H1 (cell line): ENCODE measurements at regions not wholly inside any gene's neighbourhood (a gene's known extent, or its start where the extent isn't known, plus 50 kb on each side); places are given as distances from the start of the nearest gene placed in this dataset.

Experiments
- CTCF ChIA-PET: fragments of 300-600 bp; sonication (Branson Sonifier 250); formaldehyde crosslinking; loops from one replicate; lab custom pipeline; 2021; ENCODE audit not compliant: partially characterized antibody; lab: Charles Lee
- POLR2A ChIA-PET: fragments of 300-600 bp; sonication (Branson Sonifier 250); formaldehyde crosslinking; loops from one replicate; lab custom pipeline; 2021; ENCODE audit warnings: inconsistent platforms; ENCODE audit not compliant: partially characterized antibody; lab: Charles Lee
- DNase-seq, 2 experiments: peaks; one replicate each; pipeline versions ENCODE4 v3.0.0 to v3.0.0-alpha.2; 2010 to 2022; ENCODE audit warnings: low spot score in 2 of 2, low read depth in 1 of 2, mixed read lengths in 1 of 2
- FAIRE-seq: peaks from 2 replicates; lab custom pipeline; 2011; peaks lifted over from hg19 to GRCh38; lab: Jason Lieb, UNC
- H2AFZ ChIP-seq: 2 replicates; pipeline ENCODE4 v1.8.1; 2012; ENCODE audit warnings: low read length, inconsistent platforms
- H2AK5ac ChIP-seq: 2 replicates; pipeline ENCODE4 v1.6.1; 2013; ENCODE audit warnings: low read depth, low read length
- H2BK120ac ChIP-seq: replicated peaks from 2 replicates; pipeline ENCODE3; 2013; ENCODE audit warnings: low read depth, low read length, inconsistent platforms
- H2BK12ac ChIP-seq: 2 replicates; pipeline ENCODE4 v1.6.1; 2013; ENCODE audit warnings: low read depth, low read length
- H2BK15ac ChIP-seq: 2 replicates; pipeline ENCODE4 v1.6.1; 2013; ENCODE audit warnings: low read length
- H2BK20ac ChIP-seq: 2 replicates; pipeline ENCODE4 v1.6.1; 2013; ENCODE audit warnings: low read length
- H2BK5ac ChIP-seq: 2 replicates; pipeline ENCODE4 v1.6.1; 2013; ENCODE audit warnings: low read depth, low read length
- H3K14ac ChIP-seq: 2 replicates; pipeline ENCODE4 v1.6.1; 2013; ENCODE audit warnings: inconsistent platforms; ENCODE audit not compliant: insufficient read length
- H3K18ac ChIP-seq: 2 replicates; pipeline ENCODE4 v1.6.1; 2013; ENCODE audit warnings: low read length; ENCODE audit errors: extremely low read depth
- H3K23ac ChIP-seq: 2 replicates; pipeline ENCODE4 v1.6.1; 2013; ENCODE audit warnings: inconsistent platforms; ENCODE audit not compliant: insufficient read length
- H3K23me2 ChIP-seq: 2 replicates; pipeline ENCODE4 v1.6.1; 2013; ENCODE audit warnings: low read depth, low read length
- H3K27ac ChIP-seq: 2 replicates; pipeline ENCODE4 v1.6.1; 2011; ENCODE audit warnings: low read depth, low read length, inconsistent platforms
- H3K27me3 ChIP-seq, 4 experiments: replicated peaks in 1 of 4; 1 replicate in 1 of 4; 2 replicates in 3 of 4; pipeline versions ENCODE4 v1.6.1 to v1.8.1; 2011 to 2013; ENCODE audit warnings: low read length in 3 of 4, mild to moderate bottlenecking in 3 of 4, inconsistent platforms in 2 of 4, mixed read lengths in 2 of 4, moderate library complexity in 1 of 4; ENCODE audit not compliant: control insufficient read depth in 3 of 4, insufficient read depth in 3 of 4; ENCODE audit errors: extremely low read depth in 1 of 4
- H3K36me3 ChIP-seq, 4 experiments: 2 replicates each; pipeline versions ENCODE4 v1.6.1 to v1.8.1; 2011 to 2013; ENCODE audit warnings: mild to moderate bottlenecking in 4 of 4, low read length in 3 of 4, moderate library complexity in 2 of 4, control low read depth in 1 of 4, inconsistent platforms in 1 of 4; ENCODE audit not compliant: insufficient read depth in 4 of 4, control insufficient read depth in 2 of 4
- H3K4ac ChIP-seq: replicated peaks from 2 replicates; pipeline ENCODE3; 2013; ENCODE audit warnings: low read length, low read depth, mixed read lengths, inconsistent platforms; ENCODE audit not compliant: insufficient read length
- H3K4me1 ChIP-seq, 4 experiments: replicated peaks in 1 of 4; 1 replicate in 1 of 4; 2 replicates in 3 of 4; pipeline versions ENCODE4 v1.6.1 to v1.8.1; 2011 to 2013; ENCODE audit warnings: low read length in 3 of 4, inconsistent platforms in 2 of 4, mixed read lengths in 1 of 4; ENCODE audit not compliant: insufficient read depth in 4 of 4, control insufficient read depth in 3 of 4
- H3K4me2 ChIP-seq, 2 experiments: 2 replicates each; pipeline versions ENCODE4 v1.6.1 to v1.8.1; 2011 to 2013; ENCODE audit warnings: low read depth in 2 of 2, low read length in 2 of 2, control low read depth in 1 of 2, inconsistent platforms in 1 of 2, mild to moderate bottlenecking in 1 of 2; ENCODE audit not compliant: insufficient read depth in 1 of 2
- H3K4me3 ChIP-seq, 4 experiments: fragments of 200-600, 300-600 bp in 1 of 4; sonication (generic), shearing (Covaris generic), sonication (Bioruptor Twin) in 1 of 4; 2 replicates each; pipeline versions ENCODE4 v1.5.1 to v1.8.1; 2011 to 2016; ENCODE audit warnings: low read length in 4 of 4, low read depth in 3 of 4, control low read depth in 2 of 4, inconsistent platforms in 2 of 4, mild to moderate bottlenecking in 2 of 4, mixed read lengths in 1 of 4, moderate library complexity in 1 of 4; ENCODE audit not compliant: insufficient read depth in 2 of 4; ENCODE audit errors: extremely low read depth in 1 of 4
- H3K56ac ChIP-seq: replicated peaks from 2 replicates; pipeline ENCODE3; 2013; ENCODE audit warnings: low read depth, mild to moderate bottlenecking, mixed read lengths, low read length, inconsistent platforms; ENCODE audit not compliant: insufficient read length
- H3K79me1 ChIP-seq: 2 replicates; pipeline ENCODE4 v1.6.1; 2013; ENCODE audit warnings: low read depth, low read length, control low read depth
- H3K79me2 ChIP-seq, 2 experiments: 2 replicates each; pipeline versions ENCODE4 v1.6.1 to v1.8.1; 2012 to 2013; ENCODE audit warnings: low read length in 2 of 2, mild to moderate bottlenecking in 2 of 2, inconsistent platforms in 1 of 2; ENCODE audit not compliant: insufficient read depth in 2 of 2, control insufficient read depth in 1 of 2
- H3K9ac ChIP-seq, 4 experiments: replicated peaks in 1 of 4; 1 replicate in 1 of 4; 2 replicates in 3 of 4; pipeline versions ENCODE4 v1.6.1 to v1.8.1; 2011 to 2013; ENCODE audit warnings: low read depth in 3 of 4, low read length in 3 of 4, control low read depth in 2 of 4, mild to moderate bottlenecking in 2 of 4, moderate library complexity in 2 of 4, inconsistent platforms in 1 of 4; ENCODE audit errors: extremely low read depth in 1 of 4
- H3K9me3 ChIP-seq, 2 experiments: 2 replicates each; pipeline versions ENCODE4 v1.6.1 to v1.8.1; 2012 to 2013; ENCODE audit warnings: mild to moderate bottlenecking in 2 of 2, moderate library complexity in 2 of 2, control low read depth in 1 of 2, inconsistent platforms in 1 of 2, low read depth in 1 of 2, low read length in 1 of 2, mixed read lengths in 1 of 2; ENCODE audit not compliant: insufficient read depth in 2 of 2
- H4K20me1 ChIP-seq, 2 experiments: replicated peaks in 1 of 2; 2 replicates each; pipeline versions ENCODE3 to v1.8.1; 2011 to 2013; ENCODE audit warnings: inconsistent platforms in 2 of 2, low read length in 2 of 2, mild to moderate bottlenecking in 1 of 2; ENCODE audit not compliant: insufficient read depth in 2 of 2, control insufficient read depth in 1 of 2
- H4K5ac ChIP-seq: 2 replicates; pipeline ENCODE4 v1.6.1; 2013; ENCODE audit warnings: low read length, low read depth, mixed read lengths, inconsistent platforms; ENCODE audit not compliant: insufficient read length
- H4K8ac ChIP-seq: 2 replicates; pipeline ENCODE4 v1.8.0; 2013; ENCODE audit warnings: mild to moderate bottlenecking, moderate library complexity, low read length, inconsistent platforms; ENCODE audit not compliant: insufficient read depth; ENCODE audit errors: extremely low read depth
- H4K91ac ChIP-seq: replicated peaks from 2 replicates; pipeline ENCODE3; 2013; ENCODE audit warnings: low read length, mixed read lengths, inconsistent platforms; ENCODE audit not compliant: insufficient read length
- MAFK ChIP-seq: IDR thresholded peaks from 2 replicates; pipeline ENCODE4 v1.6.1; 2012; ENCODE audit warnings: low read depth, mild to moderate bottlenecking, improper control_type of control experiment, low read length
- PHF8 ChIP-seq: fragments of 200-600 bp; sonication (generic); conservative IDR thresholded peaks from 2 replicates; pipeline ENCODE4 v1.7.1; 2012; ENCODE audit warnings: low read depth, mild to moderate bottlenecking, inconsistent platforms, low read length, moderate library complexity
- WGBS, 2 experiments: shearing (Covaris generic) in 1 of 2; methylation state at CpG; one replicate each; pipeline versions ENCODE4 v1.1.6 to v1.1.7; 2013 to 2015; ENCODE audit warnings: low lambda C conversion rate in 2 of 2, mixed read lengths in 2 of 2, inconsistent platforms in 1 of 2, low coverage in 1 of 2, missing lambda C conversion rate in 1 of 2; ENCODE audit not compliant: insufficient replicate concordance in 2 of 2, insufficient coverage in 1 of 2, insufficient read length in 1 of 2; ENCODE audit errors: extremely low coverage in 1 of 2, missing lambda C conversion rate in 1 of 2; 5-methylcytosine and 5-hydroxymethylcytosine counted together
- TF ChIP-seq, protein P1 (sequence below), 3 experiments: IDR thresholded peaks; 1 replicate in 2 of 3; 2 replicates in 1 of 3; pipeline versions ENCODE4 v1.5.1 to v1.6.1; 2011; ENCODE audit warnings: low read length in 3 of 3, mild to moderate bottlenecking in 3 of 3, inconsistent platforms in 2 of 3, low read depth in 1 of 3, moderate library complexity in 1 of 3; ENCODE audit not compliant: insufficient read depth in 1 of 3; ENCODE audit errors: control extremely low read depth in 1 of 3

DNA sequence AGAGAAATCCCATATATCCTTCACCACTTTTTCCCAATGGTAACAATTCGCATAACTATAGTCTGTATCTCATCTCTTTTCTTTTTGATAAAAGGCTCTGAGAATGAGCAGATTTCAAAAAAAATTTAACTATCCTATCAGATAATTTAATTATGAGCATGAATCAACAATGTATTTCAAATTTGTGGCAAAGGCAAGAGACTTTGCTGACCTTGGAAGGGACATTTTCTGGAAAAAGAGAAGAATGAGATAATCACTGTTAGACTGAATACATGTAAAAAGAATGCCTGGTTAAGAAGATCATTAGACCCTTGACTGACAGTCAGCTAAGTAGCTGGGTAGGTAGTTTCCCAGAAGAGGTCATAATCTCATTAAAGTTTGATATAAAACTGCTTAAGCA, 428.4 kb upstream of the XYLT1 start:
- Histone ChIP-seq H2BK5ac (no peak overlapping the region), H3K79me1 (no peaks in the 10 kb centered on the region), H4K91ac (no peak overlapping the region), H2BK120ac (no peak overlapping the region), H3K36me3 (no peaks in the 10 kb centered on the region), H4K8ac (no peak overlapping the region), H3K4me3 (no peak overlapping the region), H3K27ac (no peak overlapping the region), H3K9ac (no peak overlapping the region), H2BK12ac (no peak overlapping the region), H3K79me2 (no peaks in the 10 kb centered on the region), H2BK15ac (no peak overlapping the region), H3K14ac (no peak overlapping the region), H3K9me3 (peaks cover under 1% of the 10 kb centered on the region in 2 experiments; a peak in 1 of 4 replicates), H4K20me1 (no peaks in the 10 kb centered on the region), H3K23ac (no peak overlapping the region), H2AFZ (no peak overlapping the region), H2BK20ac (no peak overlapping the region), H3K23me2 (no peaks in the 10 kb centered on the region), H3K27me3 (no peaks in the 10 kb centered on the region), H3K4me1 (no peaks in the 10 kb centered on the region), H3K56ac (no peak overlapping the region), H3K4me2 (no peak overlapping the region), H4K5ac (no peak overlapping the region), H2AK5ac (no peak overlapping the region), H3K18ac (no peak overlapping the region), H3K4ac (no peak overlapping the region)
- ChIA-PET POLR2A (no interaction called here), CTCF (no interaction called here)
- TF ChIP-seq MAFK (no peak), PHF8 (no peak)
- TF ChIP-seq, protein P1, sequence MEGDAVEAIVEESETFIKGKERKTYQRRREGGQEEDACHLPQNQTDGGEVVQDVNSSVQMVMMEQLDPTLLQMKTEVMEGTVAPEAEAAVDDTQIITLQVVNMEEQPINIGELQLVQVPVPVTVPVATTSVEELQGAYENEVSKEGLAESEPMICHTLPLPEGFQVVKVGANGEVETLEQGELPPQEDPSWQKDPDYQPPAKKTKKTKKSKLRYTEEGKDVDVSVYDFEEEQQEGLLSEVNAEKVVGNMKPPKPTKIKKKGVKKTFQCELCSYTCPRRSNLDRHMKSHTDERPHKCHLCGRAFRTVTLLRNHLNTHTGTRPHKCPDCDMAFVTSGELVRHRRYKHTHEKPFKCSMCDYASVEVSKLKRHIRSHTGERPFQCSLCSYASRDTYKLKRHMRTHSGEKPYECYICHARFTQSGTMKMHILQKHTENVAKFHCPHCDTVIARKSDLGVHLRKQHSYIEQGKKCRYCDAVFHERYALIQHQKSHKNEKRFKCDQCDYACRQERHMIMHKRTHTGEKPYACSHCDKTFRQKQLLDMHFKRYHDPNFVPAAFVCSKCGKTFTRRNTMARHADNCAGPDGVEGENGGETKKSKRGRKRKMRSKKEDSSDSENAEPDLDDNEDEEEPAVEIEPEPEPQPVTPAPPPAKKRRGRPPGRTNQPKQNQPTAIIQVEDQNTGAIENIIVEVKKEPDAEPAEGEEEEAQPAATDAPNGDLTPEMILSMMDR (IDR thresholded peaks at IDR 0.05; ENCODE audit: control extremely low read depth in 1 of 3, insufficient read depth in 1 of 3, low read depth in 1 of 3, low read length in 3 of 3) = no peak
- FAIRE-seq (no peak), DNase-seq (no peak)
- 94% methylated on average over 1 of the region's 1 CpG; no CpG with 5 or more reads in 1 of the 2 experiments for WGBS, 2 experiments
